Naive thymus-derived CD8-positive, alpha-beta T cell (primary cell): ENCODE measurements at regions not wholly inside any gene's neighbourhood (a gene's known extent, or its start where the extent isn't known, plus 50 kb on each side); places are given as distances from the start of the nearest gene placed in this dataset.

Experiments used
- ATAC-seq, 2 donors: fragments of 150-1000 bp; cut with Tn5 transposase in 1 of 2; sonication (Bioruptor Pico), chemical (Tn5 transposase) in 1 of 2; 1 replicate in 1 of 2; 2 replicates in 1 of 2; pipeline ENCODE4 v1.10.0; 2021; ENCODE audit warnings: mild to moderate bottlenecking in 2 of 2, moderate library complexity in 2 of 2
- POLR2A ChIA-PET: fragments of 350-600 bp; sonication (Branson Sonifier 250); formaldehyde crosslinking; loops from one replicate; lab custom pipeline; 2021; ENCODE audit warnings: antibody characterized with exemption; lab: Charles Lee
- DNase-seq, 10 donors: peaks; one replicate each; pipeline versions ENCODE4 v3.0.0 to v3.0.0-alpha.2; 2020 to 2022
- H3K27ac Mint-ChIP-seq, 10 donors: one replicate each; pipeline ENCODE4 v1.8.0; 2020 to 2022; ENCODE audit warnings: mild to moderate bottlenecking in 10 of 10, mixed read lengths in 10 of 10, moderate library complexity in 4 of 10, inconsistent platforms in 1 of 10
- H3K27me3 Mint-ChIP-seq, 5 donors: one replicate each; pipeline ENCODE4 v1.8.0; 2021 to 2022; ENCODE audit warnings: mixed read lengths in 5 of 5
- H3K36me3 Mint-ChIP-seq, 3 donors: one replicate each; pipeline ENCODE4 v1.8.0; 2020 to 2022; ENCODE audit warnings: mixed read lengths in 3 of 3, mild to moderate bottlenecking in 2 of 3, inconsistent platforms in 1 of 3
- H3K4me1 Mint-ChIP-seq, 4 donors: one replicate each; pipeline ENCODE4 v1.8.0; 2021 to 2022; ENCODE audit warnings: mixed read lengths in 4 of 4
- H3K4me3 Mint-ChIP-seq, 10 donors: one replicate each; pipeline ENCODE4 v1.8.0; 2020 to 2022; ENCODE audit warnings: mild to moderate bottlenecking in 10 of 10, mixed read lengths in 10 of 10, moderate library complexity in 6 of 10, inconsistent platforms in 1 of 10
- H3K9me3 Mint-ChIP-seq, 9 donors: one replicate each; pipeline ENCODE4 v1.8.0; 2020 to 2022; ENCODE audit warnings: mixed read lengths in 9 of 9, mild to moderate bottlenecking in 3 of 9, inconsistent platforms in 1 of 9, moderate library complexity in 1 of 9

- peaks cover 0 to 6% (median 0%) of the 10 kb centered on the region in 9 donors for H3K9me3 Mint-ChIP-seq
- POLR2A ChIA-PET, result no interaction called here
- DNase-seq, result no peak
- H3K4me1 Mint-ChIP-seq, result no peaks in the 10 kb centered on the region
- H3K36me3 Mint-ChIP-seq, result no peaks in the 10 kb centered on the region
- H3K27me3 Mint-ChIP-seq, result peaks cover 0 to 14% (median 11%) of the 10 kb centered on the region in 5 donors
- no peak overlapping the region for H3K27ac Mint-ChIP-seq
- no peak for ATAC-seq
- H3K4me3 Mint-ChIP-seq, result no peak overlapping the region
Measured at GRCh38 chr5:6222899-6223298, 155.4 kb downstream of the MED10 start.

- ATAC-seq (no peak), DNase-seq (no peak)
- no peaks in the 10 kb centered on the region for H3K36me3 Mint-ChIP-seq
- H3K4me3 Mint-ChIP-seq, result no peak overlapping the region
- no peak overlapping the region for H3K27ac Mint-ChIP-seq
- H3K4me1 Mint-ChIP-seq, result no peaks in the 10 kb centered on the region
- H3K9me3 Mint-ChIP-seq, result peaks cover 0 to 6% (median 0%) of the 10 kb centered on the region in 9 donors
- POLR2A ChIA-PET, result no interaction called here
- H3K27me3 Mint-ChIP-seq, result peaks cover 0 to 16% (median 8%) of the 10 kb centered on the region in 5 donors
Measured at GRCh38 chr5:6222121-6222520, 156.2 kb downstream of the MED10 start.

GRCh38 chr5:6221141-6221626, 157.2 kb downstream of the MED10 start:
- Mint-ChIP-seq H3K9me3 (peaks cover 0 to 6% (median 0%) of the 10 kb centered on the region in 9 donors), H3K27ac (no peak overlapping the region), H3K36me3 (no peaks in the 10 kb centered on the region), H3K4me1 (no peaks in the 10 kb centered on the region), H3K4me3 (no peak overlapping the region), H3K27me3 (peaks cover 0 to 23% (median 3%) of the 10 kb centered on the region in 5 donors)
- POLR2A ChIA-PET, result no interaction called here
- ATAC-seq (no peak), DNase-seq (no peak)

GRCh38 chr5:6220346-6221088, 157.8 kb downstream of the MED10 start:
- H3K9me3 Mint-ChIP-seq, result peaks cover 0 to 6% (median 0%) of the 10 kb centered on the region in 9 donors
- H3K4me1 Mint-ChIP-seq, result no peaks in the 10 kb centered on the region
- H3K4me3 Mint-ChIP-seq, result no peak overlapping the region
- DNase-seq (no peak), ATAC-seq (no peak)
- H3K27ac Mint-ChIP-seq, result no peak overlapping the region
- no peaks in the 10 kb centered on the region for H3K36me3 Mint-ChIP-seq
- H3K27me3 Mint-ChIP-seq, result peaks cover 0 to 28% (median 5%) of the 10 kb centered on the region in 5 donors
- POLR2A ChIA-PET, result no interaction called here

GRCh38 chr5:6218517-6218916, 159.8 kb downstream of the MED10 start:
- POLR2A ChIA-PET, result no interaction called here
- ATAC-seq, result no peak

GRCh38 chr5:6218116-6218515, 160.2 kb downstream of the MED10 start:
- Mint-ChIP-seq H3K36me3 (peaks cover 0 to 5% (median 0%) of the 10 kb centered on the region in 3 donors), H3K9me3 (peaks cover 0 to 6% (median 0%) of the 10 kb centered on the region in 9 donors), H3K4me3 (no peak overlapping the region), H3K27ac (no peak overlapping the region), H3K27me3 (peaks cover 0 to 28% (median 6%) of the 10 kb centered on the region in 5 donors), H3K4me1 (no peaks in the 10 kb centered on the region)
- ATAC-seq (no peak), DNase-seq (no peak)
- POLR2A ChIA-PET, result no interaction called here

More at GRCh38 chr5:6218517-6218916, 159.8 kb downstream of the MED10 start:
- Mint-ChIP-seq H3K27me3 (peaks cover 0 to 28% (median 9%) of the 10 kb centered on the region in 5 donors), H3K4me3 (no peak overlapping the region), H3K27ac (no peak overlapping the region), H3K4me1 (no peaks in the 10 kb centered on the region), H3K36me3 (peaks cover 0 to 4% (median 0%) of the 10 kb centered on the region in 3 donors), H3K9me3 (peaks cover 0 to 6% (median 2%) of the 10 kb centered on the region in 9 donors)
- DNase-seq, result no peak

- Mint-ChIP-seq H3K4me3 (no peak overlapping the region), H3K36me3 (peaks cover 0 to 9% (median 0%) of the 10 kb centered on the region in 3 donors), H3K27ac (no peak overlapping the region), H3K27me3 (peaks cover 0 to 28% (median 6%) of the 10 kb centered on the region in 5 donors), H3K9me3 (peaks cover 0 to 16% (median 4%) of the 10 kb centered on the region in 9 donors), H3K4me1 (no peaks in the 10 kb centered on the region)
- DNase-seq, result no peak
- POLR2A ChIA-PET, result no interaction called here
- ATAC-seq, result no peak
Measured at GRCh38 chr5:6216471-6217075, 161.8 kb downstream of the MED10 start.

- DNase-seq, result no peak
- H3K4me3 Mint-ChIP-seq, result no peak overlapping the region
- no peak for ATAC-seq
- no peak overlapping the region for H3K27ac Mint-ChIP-seq
- H3K27me3 Mint-ChIP-seq, result peaks cover 0 to 28% (median 7%) of the 10 kb centered on the region in 5 donors
- peaks cover 0 to 16% (median 5%) of the 10 kb centered on the region in 9 donors for H3K9me3 Mint-ChIP-seq
- no peaks in the 10 kb centered on the region for H3K4me1 Mint-ChIP-seq
- POLR2A ChIA-PET, result no interaction called here
- H3K36me3 Mint-ChIP-seq, result peaks cover 0 to 9% (median 0%) of the 10 kb centered on the region in 3 donors
Measured at GRCh38 chr5:6215891-6216290, 162.5 kb downstream of the MED10 start.

- no peak for DNase-seq
- Mint-ChIP-seq H3K36me3 (peaks cover 0 to 9% (median 0%) of the 10 kb centered on the region in 3 donors), H3K4me1 (no peaks in the 10 kb centered on the region), H3K4me3 (no peak overlapping the region), H3K27me3 (peaks cover 0 to 16% (median 8%) of the 10 kb centered on the region in 5 donors), H3K9me3 (peaks cover 0 to 30% (median 5%) of the 10 kb centered on the region in 9 donors), H3K27ac (no peak overlapping the region)
- ATAC-seq, result no peak
- POLR2A ChIA-PET, result no interaction called here
Measured at GRCh38 chr5:6212244-6212643, 166.1 kb downstream of the MED10 start.

GRCh38 chr5:6206501-6206900, 171.8 kb downstream of the MED10 start:
- ATAC-seq (no peak), DNase-seq (no peak)
- Mint-ChIP-seq H3K36me3 (no peaks in the 10 kb centered on the region), H3K27me3 (peaks cover 0 to 17% (median 6%) of the 10 kb centered on the region in 5 donors), H3K4me1 (no peaks in the 10 kb centered on the region), H3K27ac (no peak overlapping the region), H3K4me3 (no peak overlapping the region), H3K9me3 (peaks cover 0 to 21% (median 3%) of the 10 kb centered on the region in 9 donors)
- POLR2A ChIA-PET, result no interaction called here

GRCh38 chr5:6202968-6203365, 175.4 kb downstream of the MED10 start:
- DNase-seq (no peak), ATAC-seq (no peak)
- Mint-ChIP-seq H3K27ac (no peak overlapping the region), H3K27me3 (peaks cover 0 to 25% (median 13%) of the 10 kb centered on the region in 5 donors), H3K4me1 (no peaks in the 10 kb centered on the region), H3K36me3 (peaks cover 0 to 6% (median 0%) of the 10 kb centered on the region in 3 donors), H3K9me3 (peaks cover 0 to 9% (median 0%) of the 10 kb centered on the region in 9 donors), H3K4me3 (no peak overlapping the region)
- POLR2A ChIA-PET, result no interaction called here

GRCh38 chr5:6202149-6202967, 176.0 kb downstream of the MED10 start:
- DNase-seq, result no peak
- Mint-ChIP-seq H3K36me3 (peaks cover 0 to 6% (median 0%) of the 10 kb centered on the region in 3 donors), H3K27ac (no peak overlapping the region), H3K4me1 (no peaks in the 10 kb centered on the region), H3K9me3 (peaks cover 0 to 9% (median 0%) of the 10 kb centered on the region in 9 donors), H3K4me3 (no peak overlapping the region), H3K27me3 (peaks cover 0 to 28% (median 13%) of the 10 kb centered on the region in 5 donors)
- POLR2A ChIA-PET, result no interaction called here
- no peak for ATAC-seq
